ENCODE measurements at regions not wholly inside any gene's neighbourhood (a gene's known extent, or its start where the extent isn't known, plus 50 kb on each side); places are given as distances from the start of the nearest gene placed in this dataset.
"Not testable (repeated sequence)": the region's sequence is repeated elsewhere in the genome, so short reads cannot be mapped to it uniquely, and the experiment has no call there.

GRCh38 chr1:101185421-101185820 lies 51.4 kb upstream of the S1PR1 start:
- no peak for DNase-seq

- DNase-seq, result no peak
Observed at GRCh38 chr1:101183388-101183699, 53.5 kb upstream of the S1PR1 start.

DNA sequence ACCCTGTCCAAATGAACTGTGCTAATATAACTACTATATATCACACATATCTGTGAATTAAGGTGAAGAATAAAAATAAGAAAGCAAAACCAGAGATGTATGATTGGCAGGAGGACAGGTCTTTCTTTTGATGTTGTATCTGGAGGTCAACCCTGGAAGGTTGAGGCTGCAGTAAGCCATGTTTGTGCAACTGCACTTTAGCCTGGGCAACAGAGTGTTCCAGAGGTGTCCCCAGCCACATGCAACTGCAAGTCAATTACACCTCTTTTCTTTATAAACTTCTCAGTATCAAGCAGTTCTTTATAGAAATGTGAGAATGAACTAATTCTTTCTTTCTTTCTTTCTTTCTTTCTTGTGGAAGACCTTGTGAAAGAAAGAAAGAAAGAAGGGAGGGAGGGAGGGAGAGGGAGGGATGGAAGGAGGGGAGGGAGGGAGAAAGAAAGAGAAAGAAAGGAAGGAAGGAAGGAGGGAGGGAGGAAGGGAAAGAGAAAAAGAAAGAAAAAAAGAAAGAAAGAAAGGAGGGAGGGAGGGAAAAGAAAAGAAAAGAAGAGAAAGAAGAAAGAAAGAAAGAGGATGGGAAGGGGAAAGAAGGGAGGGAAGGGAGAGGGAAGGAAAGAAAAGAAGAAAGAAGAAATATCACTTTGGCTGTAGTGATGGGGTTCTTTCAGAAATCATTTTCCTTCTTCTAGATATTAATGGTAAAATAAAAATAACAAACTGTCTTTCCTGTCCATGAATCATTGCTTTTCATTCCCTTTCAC lies 54.0 kb upstream of the S1PR1 start:
- DNase-seq, result no peak

GRCh38 chr1:101181930-101182329 lies 54.9 kb upstream of the S1PR1 start:
- no peak for DNase-seq

DNA sequence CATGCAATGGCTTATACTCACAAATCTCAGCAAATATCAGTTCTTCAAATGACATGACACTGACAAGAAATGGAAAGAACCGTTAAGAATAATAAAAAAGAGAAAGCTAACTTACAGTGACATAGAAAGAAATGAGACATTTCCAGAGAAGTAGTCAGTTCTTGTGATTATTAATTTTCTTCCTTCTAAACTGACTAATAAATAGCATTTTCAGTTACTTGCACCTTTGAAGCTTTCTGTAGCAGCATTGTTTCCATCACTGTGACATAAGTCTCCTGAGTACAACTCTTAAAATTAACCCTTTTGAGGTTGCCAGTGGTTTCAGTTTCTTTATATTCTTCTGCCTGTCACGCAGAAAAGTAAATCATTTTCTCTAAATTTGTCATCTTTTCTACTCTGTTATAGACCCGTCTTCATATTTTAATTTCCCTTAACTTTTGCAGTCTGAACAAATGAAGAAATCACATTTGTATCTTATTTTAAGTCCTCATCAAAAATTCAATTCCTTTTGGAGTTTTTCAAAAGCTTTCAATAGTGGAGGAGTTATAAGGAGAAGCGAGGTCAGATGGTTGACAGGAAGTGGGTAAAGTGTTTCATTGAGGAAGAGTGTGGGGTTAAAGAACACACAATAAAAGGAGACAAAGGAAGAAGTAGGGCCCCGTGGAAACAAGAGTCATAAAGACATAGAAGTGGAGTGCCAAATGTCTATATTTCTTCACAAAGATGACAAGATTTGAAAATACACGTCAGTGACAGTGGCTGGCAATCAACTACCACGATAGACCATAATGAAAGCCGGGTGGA lies 57.9 kb upstream of the S1PR1 start:
- DNase-seq, result no peak

GRCh38 chr1:101178341-101178687 lies 58.5 kb upstream of the S1PR1 start:
- DNase-seq, result no peak

DNA sequence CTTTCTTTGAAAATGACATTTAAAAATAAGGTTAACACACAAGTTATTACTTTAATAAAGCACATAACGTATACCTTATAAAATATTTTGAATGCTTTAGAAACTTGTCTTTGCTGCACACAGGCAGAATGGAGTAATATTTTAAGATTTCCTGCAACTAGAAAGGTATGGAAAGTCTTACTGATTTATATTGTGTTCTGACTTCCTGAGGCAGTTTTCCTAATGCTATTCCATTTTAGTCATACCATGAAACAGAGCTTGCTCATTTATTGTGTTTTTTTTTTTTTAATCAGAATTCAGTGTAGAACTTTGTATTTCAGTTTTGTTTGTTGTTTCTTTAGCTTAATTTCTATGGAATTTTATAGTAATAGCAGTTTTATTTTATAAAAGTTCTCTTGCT lies 60.9 kb upstream of the S1PR1 start:
- DNase-seq, result no peak

DNA sequence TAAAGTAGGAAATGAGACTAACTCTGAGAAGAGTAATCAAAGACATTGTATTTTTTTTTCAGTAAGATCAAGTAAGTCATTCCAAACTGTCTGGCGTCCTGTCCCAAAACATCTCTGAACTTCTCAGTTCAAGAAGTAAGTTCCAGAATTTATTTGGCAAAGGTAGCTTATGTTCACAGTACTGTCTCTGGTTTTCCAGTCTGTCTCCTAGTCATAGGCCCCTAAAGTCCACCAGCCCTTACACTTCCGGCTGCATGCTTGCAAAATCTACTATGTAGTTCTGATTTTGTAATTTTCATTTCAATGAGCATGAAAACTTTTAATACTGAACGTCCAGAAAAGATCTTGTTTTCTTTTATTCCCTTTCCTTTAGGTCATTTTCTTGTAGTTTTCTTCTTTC lies 61.4 kb upstream of the S1PR1 start:
- no peak for DNase-seq

DNA sequence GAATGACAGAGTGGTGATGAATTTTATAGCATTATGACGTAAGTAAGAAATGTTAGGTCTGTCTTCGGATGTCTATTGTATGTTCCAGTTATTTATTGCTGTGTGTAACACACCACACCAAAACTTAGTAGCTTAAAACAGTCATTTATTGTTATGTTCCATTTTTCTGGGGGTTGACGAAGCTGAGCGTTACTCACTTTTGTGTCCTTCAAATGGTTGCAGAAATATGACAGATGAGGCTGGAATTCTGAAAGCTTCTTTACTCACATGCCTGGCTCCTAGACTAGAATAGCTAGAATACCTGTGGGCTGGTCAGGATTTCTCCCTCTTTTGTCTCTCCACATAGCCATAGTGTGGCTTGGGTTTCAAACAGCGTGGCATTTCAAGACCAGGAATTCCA lies 62.1 kb upstream of the S1PR1 start:
- no peak for DNase-seq

DNA sequence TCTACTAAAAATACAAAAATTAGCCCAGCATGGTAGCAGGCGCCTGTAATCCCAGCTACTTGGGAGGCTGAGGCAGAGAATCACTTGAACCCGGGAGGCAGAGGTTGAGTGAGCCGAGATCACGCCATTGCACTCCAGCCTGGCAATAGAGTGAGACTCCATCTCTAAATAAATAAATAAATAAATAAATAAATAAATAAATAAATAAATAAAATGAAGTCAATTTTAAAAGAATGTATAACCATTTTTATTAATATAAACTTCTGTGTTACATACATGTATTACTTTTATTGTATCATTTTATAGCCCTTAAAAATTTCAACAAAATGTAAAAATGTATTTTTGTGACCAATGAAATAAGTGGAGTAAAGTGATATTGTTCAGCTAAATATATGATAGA lies 62.5 kb upstream of the S1PR1 start:
- not testable (repeated sequence) for DNase-seq

GRCh38 chr1:101170506-101171050 lies 66.2 kb upstream of the S1PR1 start:
- no peak for DNase-seq

DNA sequence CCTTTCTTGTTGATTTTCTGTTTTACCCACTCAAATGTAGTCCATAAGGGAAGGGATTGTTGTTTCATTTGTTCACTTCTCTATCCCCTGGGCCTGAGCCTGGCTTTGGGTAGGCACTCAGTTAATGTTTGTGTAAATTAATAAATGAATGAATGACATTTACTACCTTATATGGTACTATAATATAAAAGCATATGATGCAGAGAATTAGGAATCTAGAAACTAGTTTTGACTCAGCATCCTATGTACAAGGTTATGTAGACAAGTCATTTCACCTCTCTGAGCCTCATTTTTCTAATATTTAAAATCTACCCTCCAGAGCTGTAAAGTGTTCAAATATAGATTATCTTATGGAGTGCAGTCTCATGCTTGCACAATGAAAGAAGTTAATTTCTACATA lies 68.9 kb upstream of the S1PR1 start:
- DNase-seq, result no peak

DNA sequence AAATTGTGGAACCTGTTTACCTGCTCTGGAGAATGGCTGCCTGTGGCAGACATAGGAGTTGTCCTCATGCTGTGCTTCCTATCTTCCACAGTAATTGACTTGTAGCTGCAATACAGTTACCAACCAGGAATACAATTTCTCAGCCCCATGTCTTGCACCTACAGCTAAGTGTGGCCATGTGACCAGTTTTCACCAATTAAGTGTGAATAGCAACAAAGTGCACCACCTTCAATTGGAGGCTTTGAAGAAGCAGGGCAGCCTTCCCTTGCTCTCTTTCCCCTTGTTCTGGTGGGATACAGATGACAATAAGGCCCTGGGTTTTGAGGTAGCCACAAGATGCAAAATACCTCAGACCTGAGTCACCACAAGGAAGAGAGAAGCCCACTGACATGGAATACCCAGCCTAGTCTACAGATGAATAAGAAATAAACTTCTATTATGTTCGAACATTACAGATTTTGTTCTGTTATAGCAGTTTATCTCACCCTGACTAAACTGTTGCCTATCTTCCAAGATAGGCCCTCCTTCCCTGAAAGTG lies 70.2 kb upstream of the S1PR1 start:
- DNase-seq, result no peak

- no peak for DNase-seq
Observed at GRCh38 chr1:101165954-101166353, 70.9 kb upstream of the S1PR1 start.

GRCh38 chr1:101165532-101165931 lies 71.3 kb upstream of the S1PR1 start:
- DNase-seq, result no peak

DNA sequence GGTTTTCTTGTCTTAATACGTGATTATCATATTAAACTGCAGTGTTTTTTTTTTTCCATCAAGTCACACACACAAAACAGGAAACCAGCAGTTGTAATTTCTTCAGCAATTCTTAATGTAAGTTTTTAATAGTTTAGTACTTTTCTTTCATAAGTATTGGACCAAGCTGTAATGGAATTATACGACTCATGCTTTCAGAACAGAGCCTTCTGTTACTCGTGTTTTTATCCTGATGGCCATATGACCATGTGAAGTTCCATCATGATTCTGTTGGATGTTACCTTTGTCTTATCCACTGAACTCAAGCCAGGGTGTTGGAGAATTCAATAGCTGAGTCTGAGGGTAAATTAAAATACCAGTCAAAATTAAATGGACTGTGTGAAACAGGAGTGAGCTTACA lies 72.0 kb upstream of the S1PR1 start:
- no peak for DNase-seq

- no peak for DNase-seq
Observed at GRCh38 chr1:101162736-101163735, 73.8 kb upstream of the S1PR1 start.

- no peak for DNase-seq
Observed at GRCh38 chr1:101162300-101162699, 74.5 kb upstream of the S1PR1 start.

DNA sequence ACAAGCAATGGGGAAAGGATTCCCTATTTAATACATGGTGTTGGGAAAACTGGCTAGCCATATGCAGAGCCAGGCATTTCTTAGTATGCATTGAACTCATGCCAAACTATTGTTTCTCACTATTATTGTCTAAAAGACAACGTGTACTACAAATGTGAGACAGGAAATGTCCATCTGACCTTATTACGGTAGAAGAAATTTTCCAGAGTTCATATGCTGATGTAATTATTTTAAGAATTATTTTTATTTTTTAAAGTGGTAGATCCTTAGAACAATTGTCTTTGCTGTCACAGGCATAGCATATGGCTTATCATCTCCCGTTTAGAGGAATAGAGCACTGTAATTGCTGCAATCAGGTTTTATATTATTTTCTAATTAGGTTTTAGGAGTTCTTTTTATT lies 75.2 kb upstream of the S1PR1 start:
- DNase-seq, result peak; percentile 5

DNA sequence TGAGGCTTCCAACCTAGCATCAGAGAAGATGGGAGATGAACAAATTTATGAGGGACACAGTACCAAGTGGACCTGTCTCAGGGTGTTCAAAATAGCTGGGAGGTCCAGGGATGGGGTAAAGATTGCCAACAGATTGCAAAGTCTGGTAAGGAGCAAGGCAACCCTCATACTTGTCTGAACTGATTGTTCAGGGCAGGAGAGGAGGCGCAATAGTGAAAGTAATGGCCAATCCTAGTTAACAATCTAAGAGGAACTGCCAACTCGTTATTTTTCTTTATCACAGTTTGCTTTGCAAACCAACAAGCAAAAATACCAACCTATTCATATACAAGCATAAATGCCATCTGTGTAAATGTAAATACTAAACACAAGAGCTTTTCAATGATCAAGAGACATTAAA lies 78.4 kb upstream of the S1PR1 start:
- DNase-seq, result no peak

GRCh38 chr1:101154547-101154946 lies 82.3 kb upstream of the S1PR1 start:
- no peak for DNase-seq

DNA sequence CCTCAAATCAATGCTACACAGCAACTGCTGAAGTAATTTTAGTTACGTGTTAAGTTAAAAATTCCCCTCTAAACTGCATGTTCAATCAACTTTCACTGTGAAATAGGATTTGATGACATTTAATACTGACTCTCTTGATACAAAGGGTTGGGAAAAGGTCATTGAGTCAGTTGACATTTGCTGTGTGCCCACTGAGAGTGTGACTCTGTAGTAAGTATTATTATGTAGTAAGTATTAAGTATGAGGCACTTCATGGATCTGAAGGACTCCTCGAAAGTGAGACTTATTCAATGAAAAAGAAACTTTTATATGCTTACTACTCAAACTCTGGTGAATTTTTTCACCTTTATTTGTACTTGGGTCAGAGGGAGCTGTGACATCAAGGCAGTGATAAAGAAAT lies 83.1 kb upstream of the S1PR1 start:
- no peak for DNase-seq

All from skin of body (tissue), 1 donor.